ENCODE measurements at regions not wholly inside any gene's neighbourhood (a gene's known extent, or its start where the extent isn't known, plus 50 kb on each side); places are given as distances from the start of the nearest gene placed in this dataset.

DNA sequence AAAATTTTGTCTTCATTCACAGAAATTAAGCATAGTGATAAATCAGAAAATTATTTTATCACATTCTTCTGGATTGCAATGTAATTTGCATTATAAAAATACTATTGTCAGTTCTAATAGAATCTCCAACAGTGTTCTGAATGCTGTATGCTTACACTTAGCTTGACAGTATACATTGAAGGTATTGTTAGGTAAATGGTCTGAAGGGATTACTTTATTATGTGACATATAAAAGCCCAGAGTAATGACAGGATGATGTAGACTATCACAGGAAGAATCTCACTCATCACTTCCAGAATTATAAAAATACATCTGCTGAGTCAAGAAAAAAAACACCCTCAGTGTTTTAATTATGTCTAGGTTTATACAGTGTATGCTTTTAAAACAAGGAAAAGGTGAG, 1532.5 kb upstream of the RAG2 start:
- TF ChIP-seq POLR2AphosphoS5 (IDR thresholded peaks at IDR 0.05; ENCODE audit: low read depth, low read length) (no peak), TAF1 (IDR thresholded peaks at IDR 0.05; ENCODE audit: borderline replicate concordance, low read depth, low read length) (no peak), POLR2A (IDR thresholded peaks at IDR 0.05; ENCODE audit: low read depth, low read length) (no peak)
